Prostate gland (tissue), 2 donors: ENCODE measurements at regions not wholly inside any gene's neighbourhood (a gene's known extent, or its start where the extent isn't known, plus 50 kb on each side); places are given as distances from the start of the nearest gene placed in this dataset.

ENCODE experiments used
- CTCF ChIP-seq, 4 experiments: fragments of 200-600 bp in 2 of 4; fragments of 450-650 bp in 2 of 4; sonication (generic) in 2 of 4; IDR thresholded peaks; 1 replicate in 3 of 4; 2 replicates in 1 of 4; pipeline ENCODE4 v1.5.1; 2016 to 2019; ENCODE audit warnings: antibody characterized with exemption in 4 of 4, mild to moderate bottlenecking in 2 of 4, moderate library complexity in 2 of 4
- POLR2A ChIP-seq: fragments of 450-650 bp; IDR thresholded peaks from one replicate; pipeline ENCODE4 v1.6.1; 2016; ENCODE audit warnings: antibody characterized with exemption, mild to moderate bottlenecking
- POLR2AphosphoS5 ChIP-seq: sonication (generic); formaldehyde crosslinking; IDR thresholded peaks from one replicate; pipeline ENCODE4 v1.6.1; 2017; ENCODE audit warnings: antibody characterized with exemption

DNA sequence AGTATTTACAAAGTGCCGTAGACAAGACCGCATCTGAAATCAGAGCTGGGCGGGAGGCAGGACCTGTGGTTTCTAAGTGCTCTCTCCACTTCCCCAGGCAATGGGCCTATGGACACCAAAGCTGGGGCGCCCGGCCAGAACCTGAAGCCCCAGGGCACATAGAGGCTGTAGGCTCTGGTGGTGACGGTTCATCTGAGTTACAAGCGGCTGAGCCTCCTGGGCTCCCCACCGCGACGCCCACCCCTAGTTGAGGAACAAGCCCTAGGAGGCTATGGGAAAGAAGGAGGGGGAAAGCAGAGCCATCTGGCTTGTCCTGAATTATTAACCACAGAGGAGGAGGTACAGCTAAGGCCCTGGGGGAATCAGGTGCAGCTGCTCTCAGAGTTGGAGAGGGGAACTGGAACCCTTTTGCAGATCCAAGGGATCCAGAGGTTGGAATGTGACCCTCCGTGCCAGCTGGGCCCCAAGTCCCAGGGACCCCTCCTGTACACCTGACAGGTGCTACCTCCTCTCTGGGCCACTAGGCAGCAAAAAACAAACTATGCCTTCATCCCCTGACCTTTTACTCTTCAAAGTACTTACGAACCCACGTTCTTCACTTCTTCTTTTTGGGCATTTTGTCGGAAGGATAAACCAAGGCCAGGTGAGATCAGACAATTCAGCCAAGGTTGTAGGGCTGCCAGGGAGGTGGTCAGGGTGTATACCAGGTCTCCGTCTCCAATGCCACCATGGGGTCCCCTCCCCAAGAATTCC, 77.2 kb downstream of the ARL6IP4 start:
- no peak for TF ChIP-seq POLR2AphosphoS5
- no peak for TF ChIP-seq POLR2A
- no peak for TF ChIP-seq CTCF (IDR thresholded peaks at IDR 0.05)
